ENCODE measurements at regions not wholly inside any gene's neighbourhood (a gene's known extent, or its start where the extent isn't known, plus 50 kb on each side); places are given as distances from the start of the nearest gene placed in this dataset.
"Not testable (repeated sequence)": the region's sequence is repeated elsewhere in the genome, so short reads cannot be mapped to it uniquely, and the experiment has no call there.

- in situ Hi-C loops (cut with MboI; ENCODE audit: low pct_unique_long_range_greater_than_20kb, low sequenced_read_pairs, unreplicated experiment) = no loop called here
- DNase-seq (ENCODE audit: low spot score) = no peak
- no peak for TF ChIP-seq CTCF (IDR thresholded peaks at IDR 0.05; ENCODE audit: extremely low read depth, insufficient read depth, missing control alignments)
These were observed 175.3 kb upstream of the RAI2 start for GRCh38 chrX:18036394-18036793.

- in situ Hi-C loops (cut with MboI; ENCODE audit: low pct_unique_long_range_greater_than_20kb, low sequenced_read_pairs, unreplicated experiment) = no loop called here
- no peak for TF ChIP-seq CTCF (IDR thresholded peaks at IDR 0.05; ENCODE audit: extremely low read depth, insufficient read depth, missing control alignments)
- no peak for DNase-seq (ENCODE audit: low spot score)
These were observed 173.8 kb upstream of the RAI2 start for GRCh38 chrX:18034945-18035344.

GRCh38 chrX:18034504-18034903 is 173.4 kb upstream of the RAI2 start:
- in situ Hi-C loops (cut with MboI; ENCODE audit: low pct_unique_long_range_greater_than_20kb, low sequenced_read_pairs, unreplicated experiment) = no loop called here
- no peak for DNase-seq (ENCODE audit: low spot score)

GRCh38 chrX:18032486-18033221 is 171.6 kb upstream of the RAI2 start:
- no peak for TF ChIP-seq CTCF (IDR thresholded peaks at IDR 0.05; ENCODE audit: extremely low read depth, insufficient read depth, missing control alignments)
- in situ Hi-C loops (cut with MboI; ENCODE audit: low pct_unique_long_range_greater_than_20kb, low sequenced_read_pairs, unreplicated experiment) = no loop called here
- no peak for DNase-seq (ENCODE audit: low spot score)

More at GRCh38 chrX:18034504-18034903, 173.4 kb upstream of the RAI2 start:
- TF ChIP-seq CTCF (IDR thresholded peaks at IDR 0.05; ENCODE audit: extremely low read depth, insufficient read depth, missing control alignments) = no peak

- in situ Hi-C loops (cut with MboI; ENCODE audit: low pct_unique_long_range_greater_than_20kb, low sequenced_read_pairs, unreplicated experiment) = no loop called here
- no peak for TF ChIP-seq CTCF (IDR thresholded peaks at IDR 0.05; ENCODE audit: extremely low read depth, insufficient read depth, missing control alignments)
- DNase-seq (ENCODE audit: low spot score) = no peak
These were observed 170.8 kb upstream of the RAI2 start for GRCh38 chrX:18031726-18032375.

- not testable (repeated sequence) for DNase-seq (ENCODE audit: low spot score)
These were observed 169.6 kb upstream of the RAI2 start for GRCh38 chrX:18030656-18031055.

GRCh38 chrX:18026166-18026565 is 165.1 kb upstream of the RAI2 start:
- in situ Hi-C loops (cut with MboI; ENCODE audit: low pct_unique_long_range_greater_than_20kb, low sequenced_read_pairs, unreplicated experiment) = no loop called here
- TF ChIP-seq CTCF (IDR thresholded peaks at IDR 0.05; ENCODE audit: extremely low read depth, insufficient read depth, missing control alignments) = no peak
- DNase-seq (ENCODE audit: low spot score) = no peak

More at GRCh38 chrX:18030656-18031055, 169.6 kb upstream of the RAI2 start:
- in situ Hi-C loops (cut with MboI; ENCODE audit: low pct_unique_long_range_greater_than_20kb, low sequenced_read_pairs, unreplicated experiment) = not testable (repeated sequence)

All from GM13977 (cell line).